Thyroid gland (tissue), 4 donors: ENCODE measurements at regions not wholly inside any gene's neighbourhood (a gene's known extent, or its start where the extent isn't known, plus 50 kb on each side); places are given as distances from the start of the nearest gene placed in this dataset.

Source experiments
- CTCF ChIP-seq, 6 experiments: fragments of 200-600 bp in 3 of 6; fragments of 450-650 bp in 3 of 6; sonication (generic) in 3 of 6; IDR thresholded peaks; one replicate each; pipeline ENCODE4 v1.5.1; 2016 to 2019; ENCODE audit warnings: antibody characterized with exemption in 6 of 6, mild to moderate bottlenecking in 2 of 6, inconsistent platforms in 1 of 6, moderate library complexity in 1 of 6
- POLR2A ChIP-seq, 2 donors: fragments of 450-650 bp; IDR thresholded peaks; one replicate each; pipeline ENCODE4 v1.6.1; 2017; ENCODE audit warnings: antibody characterized with exemption in 2 of 2, mild to moderate bottlenecking in 2 of 2, moderate library complexity in 1 of 2

GRCh38 chr9:90204128-90204831 lies 438.3 kb downstream of the DIRAS2 start:
- TF ChIP-seq POLR2A (IDR thresholded peaks at IDR 0.05), result no peak
- TF ChIP-seq CTCF (IDR thresholded peaks at IDR 0.05), result no peak
